Islet precursor cell (in vitro differentiated cells): ENCODE measurements at regions not wholly inside any gene's neighbourhood (a gene's known extent, or its start where the extent isn't known, plus 50 kb on each side); places are given as distances from the start of the nearest gene placed in this dataset.
"Not testable (repeated sequence)": the region's sequence is repeated elsewhere in the genome, so short reads cannot be mapped to it uniquely, and the experiment has no call there.

Source experiments
- DNase-seq: peaks from one replicate; pipeline ENCODE4 v3.0.0-alpha.2; 2018

DNA sequence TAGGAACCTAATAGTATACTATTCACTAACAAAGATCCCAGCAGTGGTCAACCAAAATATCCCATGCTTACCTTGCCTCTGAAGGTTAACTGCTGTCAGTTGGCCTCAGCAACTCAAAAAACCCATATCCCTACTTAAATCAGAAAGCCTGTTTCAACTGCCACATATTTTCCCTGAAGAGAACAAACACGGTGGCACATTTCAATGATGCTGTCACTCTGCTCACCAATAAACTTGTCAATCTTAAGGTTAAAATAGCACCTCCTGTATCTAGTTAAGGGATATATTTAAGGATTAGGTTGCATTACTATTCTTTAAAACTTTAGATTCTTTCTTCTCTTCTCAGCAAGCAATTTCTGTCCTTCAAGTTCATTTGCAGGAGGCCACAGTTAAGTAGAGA lies 986.9 kb downstream of the CDH18 start:
- no peak for DNase-seq

DNA sequence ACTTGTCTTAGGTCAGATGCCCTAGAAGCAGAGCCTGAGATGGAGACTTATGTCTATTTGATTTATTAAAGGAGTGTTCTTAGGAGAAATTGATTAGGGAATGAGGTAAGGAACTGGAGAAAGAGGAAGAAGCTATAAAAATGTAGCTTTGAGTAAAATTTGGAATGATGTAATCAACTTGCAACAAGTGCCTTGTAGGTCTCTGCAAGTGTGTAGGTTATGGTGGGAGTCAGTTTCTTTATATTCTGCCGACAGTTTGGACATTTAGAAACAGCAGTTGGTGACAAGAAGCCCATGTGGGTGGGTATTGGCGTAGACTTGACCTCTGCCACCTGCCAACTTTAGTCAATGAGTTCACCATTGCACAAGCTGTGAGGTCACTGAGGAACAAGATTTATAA lies 986.5 kb downstream of the CDH18 start:
- DNase-seq: no peak

- DNase-seq: no peak
Observed at GRCh38 chr5:19002111-19002510, 985.9 kb downstream of the CDH18 start.

DNA sequence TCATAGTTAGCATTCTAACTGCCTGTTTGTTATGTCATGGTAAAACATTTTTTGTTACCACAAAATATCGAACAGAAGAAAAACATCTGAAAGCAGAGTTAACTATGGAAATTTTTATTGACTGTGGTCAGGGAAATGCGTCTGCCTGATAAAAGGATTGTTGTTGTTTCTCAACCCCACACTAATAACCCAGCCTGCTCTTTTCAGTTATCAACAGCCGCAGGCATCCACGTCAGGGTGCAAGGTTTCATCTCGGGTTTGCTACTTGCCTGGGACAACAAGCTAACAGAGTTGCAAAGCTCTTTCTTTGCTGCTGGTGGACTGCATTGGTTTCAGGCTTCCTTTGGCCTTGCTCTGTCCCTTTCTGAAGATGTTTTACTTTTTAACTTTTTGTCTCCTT lies 969.2 kb downstream of the CDH18 start:
- peak; percentile 78 for DNase-seq

DNA sequence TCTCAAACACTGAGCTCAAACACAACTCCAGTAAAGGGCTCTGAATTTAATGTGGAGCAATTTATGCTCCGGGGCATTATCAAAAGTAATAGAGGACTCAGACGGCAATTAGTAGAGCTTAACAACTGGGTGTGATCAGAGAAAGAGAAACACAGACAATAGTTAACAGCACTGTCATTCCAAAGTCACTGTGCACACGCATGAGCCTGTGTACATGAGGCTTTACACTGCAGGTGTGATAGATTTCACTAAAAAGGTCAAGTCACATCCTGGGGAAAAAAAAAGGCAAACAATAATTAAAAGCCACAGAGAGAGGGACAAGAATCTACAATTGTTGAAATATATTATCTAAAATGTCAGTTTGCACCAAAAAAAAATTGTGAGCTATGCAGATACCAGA lies 956.5 kb downstream of the CDH18 start:
- no peak for DNase-seq

GRCh38 chr5:19035816-19036215 lies 952.2 kb downstream of the CDH18 start:
- no peak for DNase-seq

- DNase-seq: no peak
Observed at GRCh38 chr5:19042106-19042505, 945.9 kb downstream of the CDH18 start.

DNA sequence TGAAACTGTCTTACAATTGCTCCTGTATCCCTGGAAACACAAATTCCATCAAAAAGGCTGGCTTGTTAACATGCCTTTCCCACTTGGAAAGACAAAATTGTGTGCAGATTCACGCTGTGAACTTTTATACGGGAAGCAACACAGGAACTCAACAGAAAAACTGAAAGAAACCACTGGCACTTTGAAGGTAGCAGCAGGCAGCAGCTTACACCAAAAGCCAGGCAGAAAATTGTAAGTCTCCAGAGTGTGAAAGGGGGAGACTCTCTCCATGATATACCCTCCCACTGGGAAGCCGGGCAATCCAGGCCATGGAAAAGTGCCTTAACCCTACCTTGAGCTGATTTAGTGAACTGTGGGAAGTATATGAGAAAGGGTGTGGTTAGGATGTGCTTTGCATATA lies 943.7 kb downstream of the CDH18 start:
- no peak for DNase-seq

- no peak for DNase-seq
Observed at GRCh38 chr5:19044931-19045695, 942.9 kb downstream of the CDH18 start.

- no peak for DNase-seq
Observed at GRCh38 chr5:19047277-19047676, 940.7 kb downstream of the CDH18 start.

DNA sequence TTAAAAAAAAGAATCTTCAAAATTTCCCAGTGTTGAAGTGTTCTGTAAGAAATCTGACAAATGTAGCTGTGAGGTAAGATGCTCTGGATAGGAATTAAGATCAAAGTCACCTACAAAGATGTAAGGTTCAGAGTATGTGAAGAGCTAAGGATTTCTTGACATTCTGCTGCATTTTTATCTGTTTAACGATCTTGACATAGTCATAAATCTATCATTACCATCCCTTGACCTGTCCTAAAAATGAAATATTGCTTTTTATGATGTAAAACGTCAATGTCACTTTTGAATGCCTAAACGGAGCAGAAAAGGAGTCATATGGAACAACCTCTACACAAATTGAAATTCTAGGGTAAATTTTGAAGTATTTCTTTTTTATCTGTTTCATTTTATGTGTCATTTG lies 939.3 kb downstream of the CDH18 start:
- no peak for DNase-seq

- no peak for DNase-seq
Observed at GRCh38 chr5:19058216-19058615, 929.8 kb downstream of the CDH18 start.

- DNase-seq: no peak
Observed at GRCh38 chr5:19064094-19064493, 923.9 kb downstream of the CDH18 start.

- no peak for DNase-seq
Observed at GRCh38 chr5:19067741-19068140, 920.3 kb downstream of the CDH18 start.

- no peak for DNase-seq
Observed at GRCh38 chr5:19098434-19098833, 889.6 kb downstream of the CDH18 start.

- DNase-seq: no peak
Observed at GRCh38 chr5:19099195-19099594, 888.8 kb downstream of the CDH18 start.

DNA sequence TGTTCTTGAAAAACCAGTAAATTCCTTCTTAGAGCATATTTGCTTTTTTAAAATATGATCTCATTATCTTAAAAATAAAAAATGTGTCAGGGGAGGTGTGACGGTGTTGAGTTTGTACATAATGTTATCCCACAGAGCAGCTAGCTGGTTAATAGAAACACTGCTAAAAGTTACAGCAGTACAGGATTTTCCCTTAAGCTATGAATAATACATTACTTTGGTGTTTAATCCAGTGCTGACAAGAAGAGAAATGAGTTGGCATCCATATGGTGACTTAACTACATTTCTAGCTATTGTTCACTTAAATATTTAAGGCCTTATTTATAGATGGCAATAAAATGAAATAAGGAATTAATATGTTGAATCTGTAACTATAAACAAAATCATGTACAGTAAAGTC lies 883.1 kb downstream of the CDH18 start:
- no peak for DNase-seq

- DNase-seq: no peak
Observed at GRCh38 chr5:19122923-19123322, 865.1 kb downstream of the CDH18 start.

GRCh38 chr5:19125956-19126713 lies 861.9 kb downstream of the CDH18 start:
- no peak for DNase-seq

DNA sequence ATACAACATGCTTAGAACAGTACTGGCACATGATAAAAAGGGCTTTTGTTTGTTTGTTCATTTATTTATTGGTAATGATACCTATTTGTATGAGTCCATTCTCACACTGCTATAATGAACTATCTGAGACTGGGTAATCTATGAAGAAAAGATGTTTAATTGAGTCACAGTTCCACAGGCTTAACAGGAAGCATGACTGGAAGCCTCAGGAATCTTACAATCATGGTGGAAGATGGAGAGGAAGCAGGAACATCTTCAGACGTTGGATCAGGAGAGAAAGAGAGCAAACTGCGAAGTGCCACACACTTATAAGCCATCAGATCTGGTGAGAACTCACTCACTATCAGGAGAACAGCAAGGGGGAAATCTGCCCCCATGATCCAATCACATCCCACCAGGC lies 847.7 kb downstream of the CDH18 start:
- DNase-seq: no peak

GRCh38 chr5:19141937-19142524 lies 846.0 kb downstream of the CDH18 start:
- not testable (repeated sequence) for DNase-seq

- DNase-seq: not testable (repeated sequence)
Observed at GRCh38 chr5:19142713-19143414, 845.1 kb downstream of the CDH18 start.

- no peak for DNase-seq
Observed at GRCh38 chr5:19143935-19144334, 844.1 kb downstream of the CDH18 start.
